Sigmoid colon (tissue), 6 donors: ENCODE measurements at regions not wholly inside any gene's neighbourhood (a gene's known extent, or its start where the extent isn't known, plus 50 kb on each side); places are given as distances from the start of the nearest gene placed in this dataset.

Experiments
- DNase-seq: peaks from one replicate; pipeline ENCODE4 v3.0.0-alpha.2; 2019
- H3K27ac ChIP-seq, 4 donors: fragments of 200-600 bp; sonication (generic); one replicate each; pipeline ENCODE4 v1.5.1; 2016 to 2019; ENCODE audit warnings: mild to moderate bottlenecking in 1 of 4
- H3K27me3 ChIP-seq, 3 donors: fragments of 200-600 bp; sonication (generic); one replicate each; pipeline ENCODE4 v1.5.1; 2019; ENCODE audit warnings: mild to moderate bottlenecking in 1 of 3
- H3K36me3 ChIP-seq, 4 donors: fragments of 200-600 bp; sonication (generic); one replicate each; pipeline ENCODE4 v1.5.1; 2016 to 2019
- H3K4me1 ChIP-seq, 4 donors: fragments of 200-600 bp; sonication (generic); one replicate each; pipeline ENCODE4 v1.5.1; 2017 to 2019
- H3K4me3 ChIP-seq, 4 donors: fragments of 200-600 bp; sonication (generic); one replicate each; pipeline ENCODE4 v1.5.1; 2017 to 2019; ENCODE audit warnings: mild to moderate bottlenecking in 2 of 4, moderate library complexity in 1 of 4
- H3K9me3 ChIP-seq, 4 donors: fragments of 200-600 bp in 3 of 4; sonication (generic) in 3 of 4; one replicate each; pipeline versions ENCODE4 v1.5.1 to v1.6.1; 2013 to 2019
- CTCF ChIP-seq, 4 experiments: fragments of 450-650 bp in 3 of 4; fragments of 200-600 bp in 1 of 4; IDR thresholded peaks; one replicate each; pipeline ENCODE4 v1.5.1; 2016 to 2019; ENCODE audit warnings: antibody characterized with exemption in 4 of 4, mild to moderate bottlenecking in 3 of 4, moderate library complexity in 2 of 4
- EP300 ChIP-seq, 4 donors: sonication (generic); formaldehyde crosslinking; IDR thresholded peaks; one replicate each; pipeline ENCODE4 v1.6.1; 2017; ENCODE audit warnings: antibody characterized with exemption in 4 of 4
- POLR2A ChIP-seq, 2 donors: fragments of 450-650 bp; IDR thresholded peaks; one replicate each; pipeline ENCODE4 v1.6.1; 2016; ENCODE audit warnings: antibody characterized with exemption in 2 of 2, mild to moderate bottlenecking in 2 of 2, moderate library complexity in 2 of 2
- POLR2AphosphoS5 ChIP-seq, 4 donors: sonication (generic); formaldehyde crosslinking; IDR thresholded peaks; one replicate each; pipeline ENCODE4 v1.6.1; 2017; ENCODE audit warnings: antibody characterized with exemption in 4 of 4
- WGBS, 2 donors: extraction: QIAGEN DNeasy Blood & Tissue Kit; methylation state at CpG; one replicate each; pipeline ENCODE4 v1.1.7; 2013; 5-methylcytosine and 5-hydroxymethylcytosine counted together
- intact Hi-C: fragments of 100-400 bp; cut with DNase I; formaldehyde crosslinking; loops from one replicate; pipeline ENCODE4 v1.15.1; 2023
- donor health status: healthy with polysubstance abuse.
- donor health status: healthy.

- WGBS, 2 donors: 79 to 81% methylated on average over 3 of the region's 3 CpGs
- DNase-seq: no peak
- intact Hi-C loops: no loop called here
- Histone ChIP-seq H3K27ac (no peak overlapping the region), H3K4me1 (no peaks in the 10 kb centered on the region), H3K36me3 (no peaks in the 10 kb centered on the region), H3K9me3 (no peaks in the 10 kb centered on the region), H3K4me3 (no peak overlapping the region), H3K27me3 (no peaks in the 10 kb centered on the region)
- TF ChIP-seq POLR2A (IDR thresholded peaks at IDR 0.05) (no peak), CTCF (IDR thresholded peaks at IDR 0.05) (no peak), POLR2AphosphoS5 (IDR thresholded peaks at IDR 0.05) (no peak), EP300 (IDR thresholded peaks at IDR 0.05) (no peak)
Measured at GRCh38 chr4:124890522-124890921, 178.0 kb upstream of the ANKRD50 start.

DNA sequence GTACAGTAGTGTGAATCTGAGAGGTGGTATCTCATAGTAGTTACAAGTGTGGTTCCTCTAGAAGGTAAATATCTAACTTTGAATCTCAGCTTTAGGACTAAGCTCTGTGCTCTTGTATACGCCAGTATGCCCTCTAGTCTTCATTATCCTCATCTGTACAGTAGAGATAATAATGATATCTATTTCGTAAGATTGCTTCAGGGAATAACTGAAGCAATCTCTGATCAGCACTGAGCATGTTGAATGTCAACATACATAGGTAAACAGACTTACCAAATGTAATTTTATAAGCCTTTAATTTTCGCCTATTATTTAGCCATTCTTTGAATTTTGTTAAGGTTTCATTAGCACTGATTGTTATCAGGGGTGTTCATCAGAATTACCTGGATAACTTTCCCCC lies 175.2 kb upstream of the ANKRD50 start:
- no peak overlapping the region for H3K27ac ChIP-seq
- intact Hi-C loops: no loop called here
- H3K9me3 ChIP-seq: no peaks in the 10 kb centered on the region
- no peak for DNase-seq
- WGBS, 2 donors: 72 to 80% methylated on average over 3 of the region's 3 CpGs
- no peak for TF ChIP-seq CTCF (IDR thresholded peaks at IDR 0.05)
- TF ChIP-seq POLR2A (IDR thresholded peaks at IDR 0.05): no peak
- no peak overlapping the region for H3K4me3 ChIP-seq
- no peaks in the 10 kb centered on the region for H3K36me3 ChIP-seq
- H3K27me3 ChIP-seq: no peaks in the 10 kb centered on the region
- no peaks in the 10 kb centered on the region for H3K4me1 ChIP-seq

- WGBS, 2 donors: 75 to 84% methylated on average over 2 of the region's 2 CpGs
- no peak for TF ChIP-seq POLR2AphosphoS5 (IDR thresholded peaks at IDR 0.05)
- TF ChIP-seq POLR2A (IDR thresholded peaks at IDR 0.05): no peak
- TF ChIP-seq EP300 (IDR thresholded peaks at IDR 0.05): no peak
- TF ChIP-seq CTCF (IDR thresholded peaks at IDR 0.05): no peak
- Histone ChIP-seq H3K4me3 (no peak overlapping the region), H3K27ac (no peak overlapping the region), H3K27me3 (no peaks in the 10 kb centered on the region), H3K4me1 (no peaks in the 10 kb centered on the region), H3K36me3 (no peaks in the 10 kb centered on the region), H3K9me3 (no peaks in the 10 kb centered on the region)
- intact Hi-C loops: no loop called here
- DNase-seq: no peak
Measured at GRCh38 chr4:124884316-124884715, 171.8 kb upstream of the ANKRD50 start.

DNA sequence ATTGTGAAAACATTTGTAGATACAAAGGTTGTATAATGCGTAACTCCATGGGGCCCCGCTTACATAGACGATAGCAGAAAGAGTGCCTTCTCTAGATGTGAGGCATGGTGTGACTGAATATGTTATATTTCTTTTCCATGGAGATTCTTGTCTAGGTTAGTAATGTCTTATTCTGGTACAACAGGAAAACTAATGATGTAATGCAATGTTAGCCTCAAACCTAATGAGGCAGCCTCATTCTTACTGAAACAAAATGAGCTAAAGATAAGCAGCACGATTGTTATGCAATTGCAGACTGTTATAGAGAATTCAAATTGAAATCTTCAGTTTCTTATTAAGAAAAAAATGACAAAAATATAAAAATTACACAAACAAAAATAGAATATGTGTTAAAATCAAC lies 171.1 kb upstream of the ANKRD50 start:
- Histone ChIP-seq H3K27me3 (no peaks in the 10 kb centered on the region), H3K4me1 (no peaks in the 10 kb centered on the region), H3K27ac (no peak overlapping the region), H3K4me3 (no peak overlapping the region), H3K9me3 (no peaks in the 10 kb centered on the region), H3K36me3 (no peaks in the 10 kb centered on the region)
- WGBS, 2 donors: 54 to 76% methylated on average over 4 of the region's 4 CpGs
- DNase-seq: no peak
- TF ChIP-seq CTCF (IDR thresholded peaks at IDR 0.05) (no peak), POLR2AphosphoS5 (IDR thresholded peaks at IDR 0.05) (no peak), POLR2A (IDR thresholded peaks at IDR 0.05) (no peak), EP300 (IDR thresholded peaks at IDR 0.05) (no peak)
- intact Hi-C loops: no loop called here

DNA sequence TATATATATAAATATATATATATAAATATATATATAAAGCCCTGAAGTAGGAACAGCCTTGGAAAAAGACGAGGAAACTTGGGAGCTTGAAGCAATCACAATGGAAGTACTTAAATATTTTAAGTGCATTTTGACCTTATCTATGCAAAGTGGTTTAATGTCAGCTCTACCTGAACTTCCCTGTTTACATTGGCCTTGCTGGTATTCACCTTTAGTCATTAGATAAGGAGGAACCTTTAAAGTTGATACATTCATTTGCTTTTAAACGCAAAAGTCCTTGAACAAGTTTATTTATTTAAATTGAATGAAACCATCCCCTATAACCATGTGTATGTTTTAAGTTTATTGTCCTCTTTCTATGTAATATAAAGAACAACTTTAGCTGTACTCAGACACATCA lies 166.7 kb upstream of the ANKRD50 start:
- Histone ChIP-seq H3K27ac (no peak overlapping the region), H3K9me3 (no peaks in the 10 kb centered on the region), H3K4me3 (no peak overlapping the region), H3K36me3 (no peaks in the 10 kb centered on the region), H3K27me3 (no peaks in the 10 kb centered on the region), H3K4me1 (no peaks in the 10 kb centered on the region)
- TF ChIP-seq POLR2A (IDR thresholded peaks at IDR 0.05) (no peak), CTCF (IDR thresholded peaks at IDR 0.05) (no peak), POLR2AphosphoS5 (IDR thresholded peaks at IDR 0.05) (no peak), EP300 (IDR thresholded peaks at IDR 0.05) (no peak)
- no peak for DNase-seq
- WGBS, 2 donors: 21 to 69% methylated on average over 2 of the region's 2 CpGs
- intact Hi-C loops: no loop called here
